Nephron (organoid): ENCODE measurements at regions not wholly inside any gene's neighbourhood (a gene's known extent, or its start where the extent isn't known, plus 50 kb on each side); places are given as distances from the start of the nearest gene placed in this dataset.

Experiments used
- H3K27ac Mint-ChIP-seq, 3 experiments: 2 replicates each; pipeline ENCODE4 v1.8.0; 2020; ENCODE audit warnings: mixed read lengths in 3 of 3, mild to moderate bottlenecking in 2 of 3, moderate library complexity in 1 of 3
- H3K27me3 Mint-ChIP-seq: 2 replicates; pipeline ENCODE4 v1.8.0; 2021; ENCODE audit warnings: low read depth, mild to moderate bottlenecking, moderate library complexity, mixed read lengths
- H3K36me3 Mint-ChIP-seq: 2 replicates; pipeline ENCODE4 v1.8.0; 2020; ENCODE audit warnings: low read depth, mixed read lengths
- H3K4me1 Mint-ChIP-seq: 2 replicates; pipeline ENCODE4 v1.8.0; 2020; ENCODE audit warnings: mixed read lengths
- H3K4me3 Mint-ChIP-seq, 3 experiments: 2 replicates each; pipeline ENCODE4 v1.8.0; 2020; ENCODE audit warnings: mild to moderate bottlenecking in 3 of 3, mixed read lengths in 3 of 3, moderate library complexity in 2 of 3
- H3K9me3 Mint-ChIP-seq: 2 replicates; pipeline ENCODE4 v1.8.0; 2020; ENCODE audit warnings: mixed read lengths
- CTCF ChIP-seq, 3 experiments: fragments of 200-600 bp; sonication (generic); IDR thresholded peaks; one replicate each; pipeline ENCODE4 v1.5.0; 2021; ENCODE audit warnings: antibody characterized with exemption in 3 of 3; ENCODE audit not compliant: unreplicated experiment in 3 of 3

GRCh38 chr1:47692196-47692595 lies 254.4 kb downstream of the FOXD2 start:
- H3K9me3 Mint-ChIP-seq = no peaks in the 10 kb centered on the region
- H3K4me1 Mint-ChIP-seq = peaks cover 37% of the 10 kb centered on the region
- H3K27me3 Mint-ChIP-seq = peaks cover 41% of the 10 kb centered on the region
- no peaks in the 10 kb centered on the region for H3K36me3 Mint-ChIP-seq
- no peak overlapping the region for H3K27ac Mint-ChIP-seq
- no peak for TF ChIP-seq CTCF (IDR thresholded peaks at IDR 0.05; ENCODE audit: unreplicated experiment in 3 of 3)
- H3K4me3 Mint-ChIP-seq = no peak overlapping the region

DNA sequence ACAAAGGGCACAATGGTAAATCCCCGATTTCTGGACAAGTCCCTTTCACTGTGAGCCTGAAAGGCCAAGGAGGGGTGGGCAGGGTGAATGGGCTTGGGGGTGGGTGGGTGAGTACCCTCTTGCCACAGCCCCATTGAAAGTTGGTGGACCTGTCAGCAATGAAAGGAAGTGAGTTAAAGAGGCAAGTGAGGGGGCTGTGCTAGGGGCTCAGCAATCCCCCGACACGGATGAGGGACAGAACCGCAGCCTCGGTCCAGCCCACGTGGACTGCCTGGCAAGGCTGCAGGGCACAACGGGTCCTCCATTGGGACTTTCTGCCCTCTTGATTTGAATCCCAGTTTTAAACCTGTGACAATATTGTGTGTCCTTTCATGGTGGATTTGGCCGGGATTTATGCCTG lies 255.3 kb downstream of the FOXD2 start:
- Mint-ChIP-seq H3K27me3 (peaks cover 42% of the 10 kb centered on the region), H3K4me3 (no peak overlapping the region), H3K4me1 (peaks cover 32% of the 10 kb centered on the region), H3K36me3 (no peaks in the 10 kb centered on the region), H3K9me3 (no peaks in the 10 kb centered on the region), H3K27ac (no peak overlapping the region)
- no peak for TF ChIP-seq CTCF (IDR thresholded peaks at IDR 0.05; ENCODE audit: unreplicated experiment in 3 of 3)

GRCh38 chr1:47694011-47694890 lies 256.4 kb downstream of the FOXD2 start:
- Mint-ChIP-seq H3K27me3 (peaks cover 47% of the 10 kb centered on the region), H3K4me1 (peaks cover 21% of the 10 kb centered on the region), H3K27ac (peak overlapping the region in 1 of 3 experiments; percentile 10), H3K9me3 (no peaks in the 10 kb centered on the region), H3K36me3 (no peaks in the 10 kb centered on the region), H3K4me3 (no peak overlapping the region)
- no peak for TF ChIP-seq CTCF (IDR thresholded peaks at IDR 0.05; ENCODE audit: unreplicated experiment in 3 of 3)

DNA sequence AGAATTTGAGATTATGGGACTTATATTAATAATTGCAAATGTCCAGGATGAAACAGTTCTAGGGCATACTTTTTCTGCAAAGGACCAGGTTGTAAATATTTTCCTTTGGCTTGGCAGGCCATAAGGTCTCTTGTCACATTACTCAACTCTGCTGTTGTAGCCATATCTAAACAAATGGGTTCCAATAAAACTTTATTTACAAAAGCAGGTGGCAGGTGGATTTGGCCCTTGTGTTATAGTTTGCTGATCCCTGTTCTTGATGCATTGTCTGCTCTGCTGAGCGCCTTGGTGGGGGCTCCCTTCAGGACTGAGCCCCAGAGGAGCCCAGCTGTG lies 258.5 kb downstream of the FOXD2 start:
- Mint-ChIP-seq H3K27ac (no peak overlapping the region), H3K36me3 (no peaks in the 10 kb centered on the region), H3K9me3 (no peaks in the 10 kb centered on the region), H3K4me3 (no peak overlapping the region), H3K4me1 (peaks cover 17% of the 10 kb centered on the region), H3K27me3 (peaks cover 44% of the 10 kb centered on the region)
- TF ChIP-seq CTCF (IDR thresholded peaks at IDR 0.05; ENCODE audit: unreplicated experiment in 3 of 3) = no peak

GRCh38 chr1:47696737-47697441 lies 259.0 kb downstream of the FOXD2 start:
- H3K27ac Mint-ChIP-seq = no peak overlapping the region
- peaks cover 42% of the 10 kb centered on the region for H3K27me3 Mint-ChIP-seq
- no peak for TF ChIP-seq CTCF (IDR thresholded peaks at IDR 0.05; ENCODE audit: unreplicated experiment in 3 of 3)
- peaks cover 21% of the 10 kb centered on the region for H3K4me1 Mint-ChIP-seq
- H3K9me3 Mint-ChIP-seq = no peaks in the 10 kb centered on the region
- H3K36me3 Mint-ChIP-seq = no peaks in the 10 kb centered on the region
- no peak overlapping the region for H3K4me3 Mint-ChIP-seq
